ENCODE measurements at regions not wholly inside any gene's neighbourhood (a gene's known extent, or its start where the extent isn't known, plus 50 kb on each side); places are given as distances from the start of the nearest gene placed in this dataset.

GRCh38 chr16:77531752-77532151, 96.9 kb upstream of the ADAMTS18 start:
- no peak for TF ChIP-seq POLR2AphosphoS5 (IDR thresholded peaks at IDR 0.05; ENCODE audit: borderline replicate concordance, low read depth, low read length)
- TF ChIP-seq EZH2 (IDR thresholded peaks at IDR 0.05) = no peak

Measured in SK-N-MC (cell line).